Kidney (tissue), 13 donors: ENCODE measurements at regions not wholly inside any gene's neighbourhood (a gene's known extent, or its start where the extent isn't known, plus 50 kb on each side); places are given as distances from the start of the nearest gene placed in this dataset.

Experiments used
- DNase-seq, 5 donors: peaks; one replicate each; pipeline ENCODE4 v3.0.0-alpha.2; 2013 to 2020
- FAIRE-seq: peaks from 2 replicates; lab custom pipeline; 2012; peaks lifted over from hg19 to GRCh38; lab: Jason Lieb, UNC
- H3K27ac ChIP-seq, 2 donors: one replicate each; pipeline ENCODE4 v1.7.0; 2013; ENCODE audit warnings: low read depth in 2 of 2, low read length in 2 of 2, inconsistent platforms in 1 of 2
- H3K27me3 ChIP-seq: one replicate; pipeline ENCODE4 v1.7.1; 2013; ENCODE audit warnings: low read length, inconsistent platforms; ENCODE audit not compliant: control insufficient read depth, insufficient read depth
- H3K36me3 ChIP-seq, 3 donors: one replicate each; pipeline versions ENCODE4 v1.7.0 to v1.7.1; 2013; ENCODE audit warnings: low read length in 3 of 3, control low read depth in 1 of 3, inconsistent platforms in 1 of 3; ENCODE audit not compliant: insufficient read depth in 3 of 3, control insufficient read depth in 2 of 3
- H3K4me1 ChIP-seq, 3 donors: one replicate each; pipeline versions ENCODE4 v1.7.0 to v1.7.1; 2013; ENCODE audit warnings: low read length in 3 of 3, inconsistent platforms in 1 of 3, low read depth in 1 of 3; ENCODE audit not compliant: control insufficient read depth in 2 of 3, insufficient read depth in 2 of 3
- H3K4me3 ChIP-seq, 3 donors: one replicate each; pipeline versions ENCODE4 v1.7.0 to v1.8.1; 2013; ENCODE audit warnings: low read length in 3 of 3, control low read depth in 1 of 3, inconsistent platforms in 1 of 3
- H3K9ac ChIP-seq, 3 donors: one replicate each; pipeline versions ENCODE4 v1.7.0 to v1.7.1; 2013; ENCODE audit warnings: low read length in 3 of 3, control low read depth in 1 of 3, inconsistent platforms in 1 of 3
- H3K9me3 ChIP-seq, 3 donors: one replicate each; pipeline versions ENCODE4 v1.7.0 to v1.7.1; 2013; ENCODE audit warnings: low read length in 3 of 3, control low read depth in 1 of 3, inconsistent platforms in 1 of 3; ENCODE audit not compliant: control insufficient read depth in 2 of 3, insufficient read depth in 1 of 3
- CTCF ChIP-seq: IDR thresholded peaks from 3 replicates; pipeline ENCODE4 v1.5.1; 2012; ENCODE audit warnings: mild to moderate bottlenecking, moderate library complexity, borderline replicate concordance; ENCODE audit not compliant: insufficient read depth; ENCODE audit errors: extremely low read depth
- intact Hi-C: fragments of 100-400 bp; cut with DNase I; formaldehyde crosslinking; loops from one replicate; pipeline ENCODE4 v1.11.1; 2022
- donor health status: control.
- donor health status: control.
- donor health status: control.
- donor health status: control.
- donor health status: control.
- donor health status: DM: yes; HTN: yes; CAD: no.
- donor health status: Normal renal cell carcinoma (clear cell type).

DNA sequence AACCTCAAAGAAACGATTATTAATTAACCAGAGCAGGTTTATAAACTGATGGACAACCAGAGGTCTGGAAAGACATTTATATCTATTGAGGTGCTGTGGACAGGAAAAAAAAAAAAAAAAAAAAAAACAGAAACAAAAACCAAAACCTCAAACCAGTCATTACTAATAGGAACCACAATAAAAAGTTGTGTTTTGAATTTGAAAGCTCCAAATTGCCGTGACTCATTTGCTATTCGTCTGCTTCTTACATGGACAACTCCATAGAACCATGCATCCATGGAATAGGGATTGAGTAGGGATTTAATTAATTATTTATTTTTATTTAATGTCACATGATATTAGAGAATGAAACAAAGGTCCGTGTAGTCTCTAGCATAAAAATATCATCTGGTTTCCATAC, 134.1 kb upstream of the SSTR1 start:
- FAIRE-seq (peak; percentile 13), DNase-seq (no peak)
- intact Hi-C loops: no loop called here
- no peaks in the 10 kb centered on the region for H3K9me3 ChIP-seq
- H3K4me1 ChIP-seq: peaks cover 0 to 3% (median under 1%) of the 10 kb centered on the region in 3 donors
- no peak for TF ChIP-seq CTCF
- no peaks in the 10 kb centered on the region for H3K36me3 ChIP-seq
- H3K27ac ChIP-seq: no peak overlapping the region
- no peak overlapping the region for H3K9ac ChIP-seq
- no peak overlapping the region for H3K4me3 ChIP-seq
- H3K27me3 ChIP-seq: no peaks in the 10 kb centered on the region

- H3K9me3 ChIP-seq: no peaks in the 10 kb centered on the region
- no peak for DNase-seq
- no peak overlapping the region for H3K9ac ChIP-seq
- no peak for FAIRE-seq
- intact Hi-C loops: no loop called here
- peaks cover 0 to 7% (median 4%) of the 10 kb centered on the region in 3 donors for H3K4me1 ChIP-seq
- no peak overlapping the region for H3K4me3 ChIP-seq
- no peak for TF ChIP-seq CTCF
- H3K27me3 ChIP-seq: no peaks in the 10 kb centered on the region
- no peak overlapping the region for H3K27ac ChIP-seq
- H3K36me3 ChIP-seq: no peaks in the 10 kb centered on the region
Measured at GRCh38 chr14:38074081-38074480, 133.6 kb upstream of the SSTR1 start.

- DNase-seq: no peak
- TF ChIP-seq CTCF: no peak
- peaks cover 0 to 7% (median 4%) of the 10 kb centered on the region in 3 donors for H3K4me1 ChIP-seq
- no peak overlapping the region for H3K4me3 ChIP-seq
- no peak overlapping the region for H3K27ac ChIP-seq
- no peak for FAIRE-seq
- H3K9ac ChIP-seq: no peak overlapping the region
- intact Hi-C loops: no loop called here
- no peaks in the 10 kb centered on the region for H3K9me3 ChIP-seq
- no peaks in the 10 kb centered on the region for H3K27me3 ChIP-seq
- no peaks in the 10 kb centered on the region for H3K36me3 ChIP-seq
Measured at GRCh38 chr14:38074754-38075153, 132.9 kb upstream of the SSTR1 start.

DNA sequence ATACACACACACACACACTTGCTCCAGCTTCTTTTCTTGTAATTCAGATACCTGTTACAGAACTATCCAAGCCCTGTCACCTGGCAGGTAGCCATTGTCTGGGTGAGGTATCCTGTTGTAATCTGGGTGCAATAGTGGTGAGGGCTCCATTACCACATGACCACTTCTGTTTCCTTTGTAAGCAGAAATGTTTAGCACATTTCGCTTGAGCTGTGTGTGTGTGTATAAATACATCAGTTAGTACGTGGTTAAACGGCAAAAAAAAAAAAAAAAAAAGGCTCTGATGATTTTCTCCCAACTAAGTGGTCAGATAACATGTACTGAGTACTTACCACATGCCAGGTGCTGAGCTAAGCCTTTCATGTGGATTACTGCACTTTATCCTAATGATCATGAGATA, 129.3 kb upstream of the SSTR1 start:
- no peak for DNase-seq
- Histone ChIP-seq H3K27me3 (no peaks in the 10 kb centered on the region), H3K4me1 (peaks cover 4 to 7% (median 4%) of the 10 kb centered on the region in 3 donors), H3K9ac (no peak overlapping the region), H3K4me3 (no peak overlapping the region), H3K9me3 (no peaks in the 10 kb centered on the region), H3K27ac (no peak overlapping the region), H3K36me3 (no peaks in the 10 kb centered on the region)
- TF ChIP-seq CTCF: no peak
- intact Hi-C loops: no loop called here
- FAIRE-seq: no peak
